ENCODE measurements at regions not wholly inside any gene's neighbourhood (a gene's known extent, or its start where the extent isn't known, plus 50 kb on each side); places are given as distances from the start of the nearest gene placed in this dataset.

GRCh38 chr1:119226913-119227312, 86.5 kb upstream of the WARS2 start:
- no peak overlapping the region for H2AFZ ChIP-seq (ENCODE audit: insufficient read depth, low read depth, low read length, poor library complexity, severe bottlenecking)
- H3K36me3 ChIP-seq (replicated peaks in 1 of 2; ENCODE audit: control insufficient read depth in 1 of 2, insufficient read depth in 2 of 2, low read length in 2 of 2): no peaks in the 10 kb centered on the region
- no peaks in the 10 kb centered on the region for H3K9me3 ChIP-seq (replicated peaks in 1 of 2; ENCODE audit: control insufficient read depth in 1 of 2, insufficient read depth in 1 of 2, low read length in 2 of 2)
- no peaks in the 10 kb centered on the region for H3K4me1 Mint-ChIP-seq
- H3K79me2 ChIP-seq (ENCODE audit: insufficient read depth, low read length): no peaks in the 10 kb centered on the region
- H3K9ac ChIP-seq (ENCODE audit: insufficient read depth, low read length, poor library complexity, severe bottlenecking): no peak overlapping the region
- H3K36me3 Mint-ChIP-seq: no peaks in the 10 kb centered on the region
- peaks cover 0 to 5% (median 0%) of the 10 kb centered on the region in 7 donors for H3K9me3 Mint-ChIP-seq
- DNase-seq: no peak
- H3K27me3 Mint-ChIP-seq (ENCODE audit: low read depth in 3 of 3): peaks cover 0 to under 1% (median 0%) of the 10 kb centered on the region in 3 donors
- H3K27ac ChIP-seq (ENCODE audit: low read depth in 1 of 2, low read length in 2 of 2): no peak overlapping the region
- H4K20me1 ChIP-seq (ENCODE audit: insufficient read depth, low read length): no peaks in the 10 kb centered on the region
- H3K4me3 ChIP-seq (replicated peaks in 1 of 3; ENCODE audit: low read depth in 2 of 3, low read length in 3 of 3): no peak overlapping the region
- no peaks in the 10 kb centered on the region for H3K4me1 ChIP-seq (ENCODE audit: control insufficient read depth in 1 of 2, insufficient read depth in 2 of 2, low read length in 2 of 2)
- no peaks in the 10 kb centered on the region for H3K27me3 ChIP-seq (ENCODE audit: control insufficient read depth in 2 of 2, insufficient read depth in 2 of 2, low read length in 2 of 2)
- no peak overlapping the region for H3K27ac Mint-ChIP-seq
- TF ChIP-seq CTCF (IDR thresholded peaks at IDR 0.05): no peak
- WGBS (ENCODE audit: insufficient coverage): 100% methylated on average over 1 of the region's 3 CpGs
- intact Hi-C loops (cut with micrococcal nuclease): no loop called here
- H3K4me2 ChIP-seq (replicated peaks; ENCODE audit: extremely low read depth, low read length, poor library complexity, severe bottlenecking): no peak overlapping the region
- no peak overlapping the region for H3K4me3 Mint-ChIP-seq

GRCh38 chr1:119227456-119227855, 87.0 kb upstream of the WARS2 start:
- Mint-ChIP-seq H3K27ac (no peak overlapping the region), H3K9me3 (peaks cover 0 to 4% (median 0%) of the 10 kb centered on the region in 7 donors)

More at GRCh38 chr1:119227456-119227855, 87.0 kb upstream of the WARS2 start:
- Histone ChIP-seq H3K4me1 (ENCODE audit: control insufficient read depth in 1 of 2, insufficient read depth in 2 of 2, low read length in 2 of 2) (no peaks in the 10 kb centered on the region), H3K27ac (ENCODE audit: low read depth in 1 of 2, low read length in 2 of 2) (no peak overlapping the region), H3K9me3 (replicated peaks in 1 of 2; ENCODE audit: control insufficient read depth in 1 of 2, insufficient read depth in 1 of 2, low read length in 2 of 2) (no peaks in the 10 kb centered on the region), H3K4me2 (replicated peaks; ENCODE audit: extremely low read depth, low read length, poor library complexity, severe bottlenecking) (no peak overlapping the region), H3K9ac (ENCODE audit: insufficient read depth, low read length, poor library complexity, severe bottlenecking) (no peak overlapping the region), H4K20me1 (ENCODE audit: insufficient read depth, low read length) (no peaks in the 10 kb centered on the region), H3K4me3 (replicated peaks in 1 of 3; ENCODE audit: low read depth in 2 of 3, low read length in 3 of 3) (no peak overlapping the region), H3K27me3 (ENCODE audit: control insufficient read depth in 2 of 2, insufficient read depth in 2 of 2, low read length in 2 of 2) (no peaks in the 10 kb centered on the region), H3K79me2 (ENCODE audit: insufficient read depth, low read length) (no peaks in the 10 kb centered on the region), H2AFZ (ENCODE audit: insufficient read depth, low read depth, low read length, poor library complexity, severe bottlenecking) (no peak overlapping the region), H3K36me3 (replicated peaks in 1 of 2; ENCODE audit: control insufficient read depth in 1 of 2, insufficient read depth in 2 of 2, low read length in 2 of 2) (no peaks in the 10 kb centered on the region)
- DNase-seq: no peak
- no peak for TF ChIP-seq CTCF (IDR thresholded peaks at IDR 0.05)
- H3K36me3 Mint-ChIP-seq: no peaks in the 10 kb centered on the region
- H3K4me3 Mint-ChIP-seq: no peak overlapping the region
- intact Hi-C loops (cut with micrococcal nuclease): no loop called here
- H3K27me3 Mint-ChIP-seq (ENCODE audit: low read depth in 3 of 3): peaks cover 0 to 3% (median 0%) of the 10 kb centered on the region in 3 donors
- WGBS (ENCODE audit: insufficient coverage): no CpG with 5 or more reads among the region's 2 CpGs
- no peaks in the 10 kb centered on the region for H3K4me1 Mint-ChIP-seq

Measured in CD14-positive monocyte (primary cell).